ENCODE measurements at regions not wholly inside any gene's neighbourhood (a gene's known extent, or its start where the extent isn't known, plus 50 kb on each side); places are given as distances from the start of the nearest gene placed in this dataset.

GRCh38 chr10:56298941-56299340, 62.1 kb downstream of the ZWINT start:
- no peaks in the 10 kb centered on the region for H3K9me3 ChIP-seq
- no peaks in the 10 kb centered on the region for H3K27me3 ChIP-seq
- intact Hi-C loops (cut with DNase I): no loop called here
- TF ChIP-seq EP300 (IDR thresholded peaks at IDR 0.05) (no peak), POLR2A (IDR thresholded peaks at IDR 0.05; ENCODE audit: low read depth) (no peak), POLR2AphosphoS5 (IDR thresholded peaks at IDR 0.05) (no peak)
- TF ChIP-seq, protein P1, sequence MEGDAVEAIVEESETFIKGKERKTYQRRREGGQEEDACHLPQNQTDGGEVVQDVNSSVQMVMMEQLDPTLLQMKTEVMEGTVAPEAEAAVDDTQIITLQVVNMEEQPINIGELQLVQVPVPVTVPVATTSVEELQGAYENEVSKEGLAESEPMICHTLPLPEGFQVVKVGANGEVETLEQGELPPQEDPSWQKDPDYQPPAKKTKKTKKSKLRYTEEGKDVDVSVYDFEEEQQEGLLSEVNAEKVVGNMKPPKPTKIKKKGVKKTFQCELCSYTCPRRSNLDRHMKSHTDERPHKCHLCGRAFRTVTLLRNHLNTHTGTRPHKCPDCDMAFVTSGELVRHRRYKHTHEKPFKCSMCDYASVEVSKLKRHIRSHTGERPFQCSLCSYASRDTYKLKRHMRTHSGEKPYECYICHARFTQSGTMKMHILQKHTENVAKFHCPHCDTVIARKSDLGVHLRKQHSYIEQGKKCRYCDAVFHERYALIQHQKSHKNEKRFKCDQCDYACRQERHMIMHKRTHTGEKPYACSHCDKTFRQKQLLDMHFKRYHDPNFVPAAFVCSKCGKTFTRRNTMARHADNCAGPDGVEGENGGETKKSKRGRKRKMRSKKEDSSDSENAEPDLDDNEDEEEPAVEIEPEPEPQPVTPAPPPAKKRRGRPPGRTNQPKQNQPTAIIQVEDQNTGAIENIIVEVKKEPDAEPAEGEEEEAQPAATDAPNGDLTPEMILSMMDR (IDR thresholded peaks at IDR 0.05): no peak
- no peaks in the 10 kb centered on the region for H3K36me3 ChIP-seq
- 85% methylated on average over 7 of the region's 7 CpGs for WGBS
- no peak overlapping the region for H3K27ac ChIP-seq (replicated peaks in 1 of 4)
- no peaks in the 10 kb centered on the region for H3K4me1 ChIP-seq
- no peak for DNase-seq (ENCODE audit: extremely low spot score)
- H3K4me3 ChIP-seq: no peak overlapping the region

DNA sequence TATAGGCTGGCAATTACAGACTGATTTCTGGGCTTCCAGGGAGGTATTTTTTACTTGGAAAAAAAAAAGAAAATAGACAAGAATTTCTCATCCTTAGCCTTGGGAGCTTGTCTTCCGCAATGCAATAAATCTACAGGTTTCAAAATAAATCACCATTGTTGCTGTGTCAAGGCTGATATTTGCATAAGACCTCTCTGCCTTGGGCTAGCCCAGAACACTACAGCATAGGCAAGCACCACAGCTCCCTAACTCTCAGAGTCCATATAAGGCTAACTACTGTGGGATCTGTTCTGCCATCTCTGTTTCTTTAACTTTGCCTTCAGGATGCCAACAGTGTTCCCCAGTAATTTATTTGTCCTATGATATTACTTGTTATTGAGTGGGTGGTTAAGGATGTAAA, 64.4 kb downstream of the ZWINT start:
- no peak overlapping the region for H3K4me3 ChIP-seq
- TF ChIP-seq, protein P1 (IDR thresholded peaks at IDR 0.05): no peak
- no peak for TF ChIP-seq POLR2AphosphoS5 (IDR thresholded peaks at IDR 0.05)
- no peak for TF ChIP-seq EP300 (IDR thresholded peaks at IDR 0.05)
- TF ChIP-seq POLR2A (IDR thresholded peaks at IDR 0.05; ENCODE audit: low read depth): no peak
- H3K27ac ChIP-seq (replicated peaks in 1 of 4): no peak overlapping the region
- no peaks in the 10 kb centered on the region for H3K36me3 ChIP-seq
- no peak for DNase-seq (ENCODE audit: extremely low spot score)
- H3K27me3 ChIP-seq: no peaks in the 10 kb centered on the region
- intact Hi-C loops (cut with DNase I): no loop called here
- WGBS: 97% methylated on average over 1 of the region's 1 CpG
- peaks cover 0 to 5% (median 0%) of the 10 kb centered on the region in 4 donors for H3K9me3 ChIP-seq
- H3K4me1 ChIP-seq: no peaks in the 10 kb centered on the region

- intact Hi-C loops (cut with DNase I): no loop called here
- WGBS: 61% methylated on average over 2 of the region's 2 CpGs
- no peak overlapping the region for H3K4me3 ChIP-seq
- TF ChIP-seq POLR2A (IDR thresholded peaks at IDR 0.05; ENCODE audit: low read depth) (no peak), EP300 (IDR thresholded peaks at IDR 0.05) (no peak), POLR2AphosphoS5 (IDR thresholded peaks at IDR 0.05) (no peak)
- TF ChIP-seq, protein P1 (IDR thresholded peaks at IDR 0.05): no peak
- peaks cover 0 to 2% (median 0%) of the 10 kb centered on the region in 4 donors for H3K9me3 ChIP-seq
- no peak for DNase-seq (ENCODE audit: extremely low spot score)
- H3K27me3 ChIP-seq: no peaks in the 10 kb centered on the region
- no peaks in the 10 kb centered on the region for H3K4me1 ChIP-seq
- no peak overlapping the region for H3K27ac ChIP-seq (replicated peaks in 1 of 4)
- H3K36me3 ChIP-seq: no peaks in the 10 kb centered on the region
Observed at GRCh38 chr10:56288403-56288802, 72.7 kb downstream of the ZWINT start.

- Histone ChIP-seq H3K27ac (replicated peaks in 1 of 4) (no peak overlapping the region), H3K36me3 (no peaks in the 10 kb centered on the region), H3K9me3 (no peaks in the 10 kb centered on the region), H3K4me3 (no peak overlapping the region), H3K4me1 (no peaks in the 10 kb centered on the region), H3K27me3 (no peaks in the 10 kb centered on the region)
- no peak for TF ChIP-seq EP300 (IDR thresholded peaks at IDR 0.05)
- no peak for TF ChIP-seq POLR2AphosphoS5 (IDR thresholded peaks at IDR 0.05)
- TF ChIP-seq POLR2A (IDR thresholded peaks at IDR 0.05; ENCODE audit: low read depth): no peak
- TF ChIP-seq, protein P1 (IDR thresholded peaks at IDR 0.05): no peak
- DNase-seq (ENCODE audit: extremely low spot score): no peak
- intact Hi-C loops (cut with DNase I): no loop called here
Observed at GRCh38 chr10:56286096-56286495, 75.0 kb downstream of the ZWINT start.

DNA sequence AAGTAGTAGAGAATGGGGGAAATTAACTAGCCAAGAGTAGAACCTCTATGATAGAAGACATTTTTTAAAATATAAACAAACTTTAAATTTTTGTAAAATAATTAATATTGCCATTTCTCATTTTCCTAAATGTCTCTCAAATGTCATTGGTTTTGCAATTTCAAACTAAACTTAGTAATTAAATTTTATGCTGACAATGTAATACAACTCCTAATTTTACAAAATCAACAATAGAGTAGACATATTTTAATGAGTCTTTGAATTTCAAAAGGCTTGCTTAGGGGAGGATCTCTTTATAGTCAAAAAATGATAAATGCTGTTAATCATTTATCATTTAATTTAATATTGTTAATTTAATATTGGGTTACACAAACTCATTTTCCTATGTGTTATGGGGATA, 81.8 kb downstream of the ZWINT start:
- Histone ChIP-seq H3K36me3 (no peaks in the 10 kb centered on the region), H3K27ac (replicated peaks in 1 of 4) (no peak overlapping the region), H3K4me1 (no peaks in the 10 kb centered on the region), H3K9me3 (no peaks in the 10 kb centered on the region), H3K4me3 (no peak overlapping the region), H3K27me3 (no peaks in the 10 kb centered on the region)
- DNase-seq (ENCODE audit: extremely low spot score): no peak
- TF ChIP-seq, protein P1 (IDR thresholded peaks at IDR 0.05): no peak
- TF ChIP-seq POLR2A (IDR thresholded peaks at IDR 0.05; ENCODE audit: low read depth) (no peak), EP300 (IDR thresholded peaks at IDR 0.05) (no peak), POLR2AphosphoS5 (IDR thresholded peaks at IDR 0.05) (no peak)
- intact Hi-C loops (cut with DNase I): no loop called here
